Right ventricle myocardium inferior (tissue), 1 donor: ENCODE measurements at regions not wholly inside any gene's neighbourhood (a gene's known extent, or its start where the extent isn't known, plus 50 kb on each side); places are given as distances from the start of the nearest gene placed in this dataset.

Source experiments
- ATAC-seq: fragments of 200-7000 bp; cut with Tn5 transposase; one replicate; pipeline ENCODE4 v1.9.1; 2020; ENCODE audit warnings: mild to moderate bottlenecking, moderate library complexity
- DNase-seq: peaks from one replicate; pipeline ENCODE4 v3.0.0; 2021; ENCODE audit errors: missing footprints
- intact Hi-C: fragments of 100-400 bp; cut with DNase I; formaldehyde crosslinking; loops from one replicate; pipeline ENCODE4 v1.11.0; 2022
- donor health status: DM: no; HTN: yes; CAD: no; lungs with severe emphysema.

DNA sequence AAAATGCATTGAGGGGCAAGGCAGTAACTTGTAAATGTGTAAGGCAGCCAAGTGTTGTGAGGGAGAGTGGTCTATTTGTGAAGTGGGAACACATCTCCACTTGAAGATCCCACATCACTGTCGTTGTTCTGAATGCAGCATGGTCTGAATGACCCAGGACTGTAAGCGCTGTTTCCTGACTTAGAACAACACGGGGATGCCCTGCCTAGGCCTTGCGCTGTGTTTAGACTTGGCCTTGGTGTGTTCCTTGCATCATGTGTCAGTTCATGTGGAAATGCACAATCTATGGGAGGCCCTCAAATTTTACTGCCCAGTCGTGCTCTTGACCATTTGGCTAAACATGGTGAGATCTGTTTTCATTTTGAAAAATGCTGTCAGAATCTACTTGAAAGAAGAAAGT is 205.1 kb downstream of the SOX11 start:
- DNase-seq (no peak), ATAC-seq (no peak)
- intact Hi-C loops: no loop called here

DNA sequence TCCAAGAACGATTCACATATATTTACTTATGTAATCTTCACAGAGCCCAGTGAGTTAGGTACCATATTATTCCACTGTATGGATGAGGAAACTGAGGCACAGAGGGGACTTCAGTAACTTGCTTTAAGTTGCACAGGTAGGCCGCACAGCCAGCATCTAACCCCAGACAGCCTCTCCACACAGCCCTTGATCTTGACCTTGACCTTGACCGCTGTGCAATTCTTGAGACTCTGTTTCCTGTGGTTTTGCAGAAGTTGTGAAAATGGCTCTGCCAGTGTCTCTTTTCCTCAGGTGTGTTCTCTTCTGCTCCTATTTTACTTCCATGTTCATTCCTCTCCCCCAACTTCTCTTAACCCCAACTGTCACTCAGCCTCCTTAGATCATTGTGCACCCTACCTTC is 206.5 kb downstream of the SOX11 start:
- no peak for DNase-seq
- intact Hi-C loops: no loop called here
- ATAC-seq: no peak

DNA sequence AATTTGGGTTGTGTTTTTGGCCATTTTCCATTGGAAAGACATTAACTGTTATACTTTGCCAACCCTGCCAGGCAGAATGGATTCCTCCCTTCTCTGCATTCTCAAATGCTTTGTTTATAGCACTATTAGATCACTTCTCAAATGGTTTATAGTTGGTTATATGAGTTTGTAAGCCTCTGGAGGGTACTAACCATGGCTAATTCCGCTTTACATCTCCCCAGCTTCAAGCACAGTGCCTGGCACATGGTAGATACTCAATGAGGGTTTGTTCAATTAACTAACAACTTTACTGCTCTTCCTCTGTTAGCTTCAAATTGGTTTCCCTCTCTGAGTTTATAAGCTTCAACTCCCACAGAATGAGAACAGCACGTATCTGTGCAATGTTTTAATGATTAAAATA is 213.5 kb downstream of the SOX11 start:
- ATAC-seq (no peak), DNase-seq (no peak)
- intact Hi-C loops: no loop called here

DNA sequence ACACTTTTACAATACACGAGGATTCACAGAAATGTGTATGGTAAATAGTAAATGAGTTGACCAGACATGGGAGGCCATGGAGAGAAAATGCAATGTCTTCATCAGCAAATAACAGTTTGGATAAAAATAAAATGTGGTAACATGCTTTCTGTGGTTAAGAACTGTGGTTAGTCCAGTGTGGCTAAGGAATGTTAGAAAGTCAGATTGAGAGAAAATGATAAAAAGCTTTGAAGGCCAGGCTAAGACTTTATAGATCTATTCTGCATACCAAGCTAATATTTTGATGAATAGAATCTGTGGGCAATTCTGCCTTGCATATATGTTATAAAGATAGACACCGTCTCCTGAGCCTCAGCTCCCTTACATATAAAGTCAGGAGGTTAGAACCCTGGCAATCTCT is 215.9 kb downstream of the SOX11 start:
- ATAC-seq (no peak), DNase-seq (no peak)
- intact Hi-C loops: no loop called here

DNA sequence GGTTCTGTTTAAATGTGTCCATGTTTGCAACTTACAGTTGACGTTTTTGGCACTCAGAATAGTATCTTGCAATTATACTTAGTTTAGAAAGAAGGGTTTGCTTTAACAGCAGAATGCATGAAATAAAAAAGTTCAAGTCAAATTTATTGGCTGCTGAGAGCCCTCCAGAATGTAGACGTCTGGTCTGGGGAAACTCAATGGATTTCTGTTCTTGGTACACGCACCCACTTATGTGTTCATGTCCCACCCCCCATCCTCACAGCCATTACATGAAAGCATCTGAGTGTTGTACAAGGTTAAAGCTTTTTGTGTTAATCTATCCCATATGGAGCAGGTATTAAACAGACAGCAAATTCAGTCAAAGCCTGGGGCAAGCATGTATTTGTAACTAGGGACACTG is 219.5 kb downstream of the SOX11 start:
- ATAC-seq: no peak
- intact Hi-C loops: no loop called here
- no peak for DNase-seq

DNA sequence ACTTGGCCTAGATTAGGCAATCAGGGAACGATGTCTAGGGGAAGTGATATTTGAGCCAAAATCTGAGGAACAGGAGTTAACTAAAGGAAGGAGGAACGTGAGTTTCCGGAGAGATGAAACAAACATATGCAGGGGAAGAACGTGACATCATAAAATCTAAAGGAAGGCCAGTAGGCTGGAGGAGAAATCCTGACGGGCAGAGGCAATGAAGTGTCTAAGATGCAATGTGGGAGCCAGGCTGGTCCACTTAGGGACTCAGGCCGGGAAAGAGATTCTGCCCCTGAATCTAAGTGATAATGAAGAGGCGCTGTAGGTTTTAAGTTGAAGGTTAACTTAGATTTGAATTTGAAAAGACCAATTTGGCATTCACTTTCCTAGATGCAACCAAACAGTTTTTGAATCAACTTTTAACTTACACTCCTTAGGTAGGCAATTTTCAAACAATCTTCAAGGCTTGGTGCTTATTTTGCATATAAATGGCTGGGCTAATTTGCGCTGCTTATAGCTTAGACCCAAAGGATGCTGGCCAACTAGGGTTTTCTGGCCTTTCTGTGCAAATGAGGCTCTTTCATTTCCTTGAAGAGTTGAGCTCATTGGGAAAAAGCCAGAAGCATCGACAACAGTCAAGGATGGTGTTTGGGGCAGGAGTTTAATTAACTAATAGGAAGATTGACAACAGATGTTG is 221.7 kb downstream of the SOX11 start:
- DNase-seq (no peak), ATAC-seq (no peak)
- intact Hi-C loops: loop anchor here (2.0 kb wide), 1 partner anchor 217 kb away; no protein-coding TSS in a partner anchor

DNA sequence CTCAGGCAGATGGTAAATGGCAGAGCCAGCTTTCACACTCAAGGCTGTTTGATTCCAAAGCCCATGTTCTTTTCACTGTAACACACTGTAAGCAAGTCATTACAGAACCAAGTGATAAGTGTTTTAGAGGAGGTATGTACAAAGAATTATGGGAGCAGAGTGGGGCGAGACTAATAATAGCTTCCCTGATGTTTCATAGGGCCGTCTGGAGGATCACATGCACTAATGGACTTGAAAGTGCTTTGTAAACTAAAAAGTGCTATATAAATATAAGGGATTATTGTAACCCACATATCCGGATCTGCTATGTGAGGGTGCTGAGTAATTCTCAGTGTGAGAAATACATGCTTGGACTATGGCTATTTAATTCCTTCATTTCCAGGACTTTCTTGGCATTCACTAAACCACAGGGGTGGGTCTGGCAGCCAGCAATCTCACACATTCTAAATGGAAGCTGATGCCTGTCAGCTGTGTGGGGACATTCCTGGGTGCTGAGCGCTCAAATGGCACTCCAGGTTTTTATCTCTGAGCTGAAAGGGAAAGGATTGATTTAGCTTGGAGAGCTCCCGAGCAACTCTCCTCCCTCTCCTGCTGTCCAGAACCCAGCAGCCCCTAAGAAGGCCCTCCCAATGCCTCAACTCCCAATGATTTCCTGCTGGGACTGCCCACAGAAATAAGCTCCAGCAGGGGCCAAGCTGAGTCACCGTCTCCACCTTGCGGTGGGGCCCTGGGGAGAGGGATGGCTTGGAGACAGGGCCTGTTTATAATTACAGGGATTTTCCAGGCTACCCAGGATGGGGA is 222.8 kb downstream of the SOX11 start:
- DNase-seq (no peak), ATAC-seq (peak; percentile 94)
- intact Hi-C loops: loop anchor here (2.0 kb wide), 1 partner anchor 218 kb away; no protein-coding TSS in a partner anchor

DNA sequence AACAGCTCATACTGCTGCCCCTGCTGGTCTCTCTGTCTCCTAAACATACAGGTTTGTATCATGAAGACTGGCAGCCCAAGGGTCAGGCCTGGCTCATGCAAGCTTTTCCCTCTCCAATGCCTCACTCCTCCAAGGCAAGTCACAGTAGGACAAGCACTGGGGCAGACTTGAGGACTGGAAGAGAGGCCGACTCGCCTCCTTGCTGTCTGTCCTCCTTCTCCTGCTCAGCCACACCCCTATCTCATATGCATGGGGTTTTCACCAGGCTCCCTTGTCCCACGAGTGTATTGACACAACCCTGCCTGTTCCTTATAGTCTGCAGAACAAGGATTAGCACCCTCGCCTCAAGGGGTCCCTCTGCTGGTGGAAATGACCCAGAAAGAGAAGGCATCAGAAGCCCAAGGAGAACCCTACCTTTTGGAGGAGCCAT is 223.7 kb downstream of the SOX11 start:
- ATAC-seq (no peak), DNase-seq (no peak)
- intact Hi-C loops: loop anchor here (2.0 kb wide), 1 partner anchor 219 kb away; no protein-coding TSS in a partner anchor

DNA sequence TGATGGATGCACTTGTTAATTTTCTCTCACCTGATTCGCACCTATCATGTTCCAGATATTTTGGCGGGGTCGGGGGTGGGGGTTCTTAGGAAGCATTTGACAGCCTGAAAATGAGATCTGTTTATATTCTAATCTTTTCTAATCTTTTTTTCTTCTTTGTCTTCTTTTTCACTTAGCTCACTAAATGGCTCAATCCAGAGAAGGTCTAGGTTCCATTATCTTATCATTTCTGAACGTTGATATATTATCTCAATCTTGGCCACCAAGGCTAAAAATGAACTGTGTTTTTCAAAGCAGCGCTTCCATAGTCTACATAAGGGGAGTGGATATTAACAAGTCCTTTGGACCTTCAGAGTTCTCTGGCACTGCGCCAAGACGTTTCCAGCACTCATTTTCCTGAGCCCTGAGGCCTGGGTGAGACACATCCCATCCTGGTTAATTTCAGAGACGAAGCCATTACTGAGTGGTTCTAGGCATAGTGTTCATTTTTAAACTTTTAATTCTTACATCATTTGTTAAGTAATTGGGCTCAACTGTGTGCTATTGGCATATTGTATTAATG is 229.0 kb downstream of the SOX11 start:
- peak; percentile 34 for ATAC-seq
- no peak for DNase-seq
- intact Hi-C loops: no loop called here

DNA sequence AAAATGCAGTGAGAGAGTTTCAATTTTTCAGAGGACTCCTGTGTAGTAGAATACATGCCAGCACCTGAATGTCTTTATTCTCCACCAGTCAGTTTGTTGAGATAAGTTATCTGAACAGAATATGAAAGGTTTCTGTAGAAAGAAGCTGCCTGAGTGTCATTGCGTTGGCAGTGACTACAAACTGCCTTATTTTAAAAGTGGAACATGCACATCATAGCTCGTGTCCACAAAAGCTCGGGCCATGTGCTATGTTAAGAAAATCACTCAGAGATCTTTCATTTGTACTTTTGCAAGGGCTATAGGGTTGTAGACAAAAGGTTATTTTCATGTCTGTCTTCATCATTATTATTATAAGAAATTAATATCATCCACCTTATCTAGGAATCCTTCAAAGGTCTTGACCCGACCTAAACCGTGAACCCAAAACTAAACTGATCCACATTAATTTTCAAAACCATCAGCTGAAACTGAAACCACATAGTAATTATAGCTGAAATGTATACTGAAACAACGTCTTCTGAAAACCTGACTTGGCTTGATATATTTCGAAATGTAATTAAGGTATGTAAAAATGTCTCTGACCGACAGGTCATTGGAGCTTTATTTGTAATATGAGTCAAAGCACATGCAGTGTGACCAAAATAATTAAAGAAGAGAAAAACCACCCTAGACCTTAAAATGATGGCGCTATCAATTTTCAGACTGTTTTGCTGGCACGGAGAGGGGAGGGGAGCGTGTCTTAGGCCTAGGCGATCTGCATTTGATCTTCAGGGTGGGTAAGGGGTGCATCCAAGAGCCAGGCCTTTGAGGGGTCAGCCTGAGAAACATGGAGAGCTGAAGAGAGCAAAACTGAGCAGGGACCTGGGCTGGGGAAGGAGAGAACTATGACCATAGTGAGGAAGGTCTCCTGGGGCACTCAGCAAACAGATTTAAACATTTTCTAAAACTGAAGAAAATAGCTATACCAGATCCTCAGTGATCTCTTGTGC is 232.1 kb downstream of the SOX11 start:
- intact Hi-C loops: no loop called here
- DNase-seq (no peak), ATAC-seq (no peak)

DNA sequence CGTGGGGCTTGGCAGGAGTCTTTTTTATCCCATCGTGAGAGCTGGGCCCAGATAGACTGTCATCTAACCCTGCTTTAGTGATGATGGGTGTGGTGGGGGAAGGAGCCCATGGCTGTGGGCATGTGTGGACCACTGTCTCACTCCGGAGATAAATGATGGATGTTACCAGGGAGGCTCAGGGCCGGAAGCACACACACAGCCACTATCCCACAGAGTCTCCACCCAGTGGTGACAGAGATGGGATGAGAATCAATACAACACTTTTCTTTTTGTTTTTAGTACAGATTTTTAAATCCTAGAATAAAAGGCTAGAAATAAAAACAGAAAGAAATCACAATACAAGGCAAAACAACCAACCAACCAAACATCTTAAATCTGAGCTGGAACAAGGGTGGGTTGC is 233.4 kb downstream of the SOX11 start:
- ATAC-seq: no peak
- intact Hi-C loops: no loop called here
- DNase-seq: no peak

DNA sequence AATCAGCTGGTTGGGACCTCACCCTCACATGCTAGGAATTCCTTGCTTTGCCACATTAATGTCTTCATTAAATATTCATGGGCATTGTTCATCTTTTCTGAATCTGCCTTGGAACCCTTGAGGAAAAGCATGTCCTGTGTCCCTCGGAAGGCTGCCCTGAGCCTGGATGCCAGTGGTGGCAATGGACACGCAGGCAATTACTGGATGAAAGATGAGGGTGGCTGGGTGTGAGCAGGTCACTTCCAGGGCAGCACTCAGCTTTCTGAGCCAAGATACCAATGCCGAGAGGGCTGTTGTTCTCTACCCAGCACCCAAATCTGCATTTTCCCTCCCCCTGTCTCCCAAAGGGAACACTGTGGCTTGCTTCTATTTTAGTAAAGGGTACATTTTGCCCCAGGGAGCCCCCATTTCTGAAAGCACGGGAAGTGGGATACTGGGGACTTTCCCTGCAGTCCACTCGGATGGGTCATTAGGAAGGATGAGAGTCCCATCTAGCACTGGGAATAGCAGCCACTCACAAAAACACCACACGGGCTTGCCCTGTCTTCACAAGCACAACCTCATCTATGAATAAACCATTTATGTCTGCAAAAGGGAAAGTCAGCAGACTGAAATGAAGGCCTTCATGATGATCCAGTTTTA is 234.8 kb downstream of the SOX11 start:
- intact Hi-C loops: no loop called here
- ATAC-seq: peak; percentile 91
- no peak for DNase-seq

DNA sequence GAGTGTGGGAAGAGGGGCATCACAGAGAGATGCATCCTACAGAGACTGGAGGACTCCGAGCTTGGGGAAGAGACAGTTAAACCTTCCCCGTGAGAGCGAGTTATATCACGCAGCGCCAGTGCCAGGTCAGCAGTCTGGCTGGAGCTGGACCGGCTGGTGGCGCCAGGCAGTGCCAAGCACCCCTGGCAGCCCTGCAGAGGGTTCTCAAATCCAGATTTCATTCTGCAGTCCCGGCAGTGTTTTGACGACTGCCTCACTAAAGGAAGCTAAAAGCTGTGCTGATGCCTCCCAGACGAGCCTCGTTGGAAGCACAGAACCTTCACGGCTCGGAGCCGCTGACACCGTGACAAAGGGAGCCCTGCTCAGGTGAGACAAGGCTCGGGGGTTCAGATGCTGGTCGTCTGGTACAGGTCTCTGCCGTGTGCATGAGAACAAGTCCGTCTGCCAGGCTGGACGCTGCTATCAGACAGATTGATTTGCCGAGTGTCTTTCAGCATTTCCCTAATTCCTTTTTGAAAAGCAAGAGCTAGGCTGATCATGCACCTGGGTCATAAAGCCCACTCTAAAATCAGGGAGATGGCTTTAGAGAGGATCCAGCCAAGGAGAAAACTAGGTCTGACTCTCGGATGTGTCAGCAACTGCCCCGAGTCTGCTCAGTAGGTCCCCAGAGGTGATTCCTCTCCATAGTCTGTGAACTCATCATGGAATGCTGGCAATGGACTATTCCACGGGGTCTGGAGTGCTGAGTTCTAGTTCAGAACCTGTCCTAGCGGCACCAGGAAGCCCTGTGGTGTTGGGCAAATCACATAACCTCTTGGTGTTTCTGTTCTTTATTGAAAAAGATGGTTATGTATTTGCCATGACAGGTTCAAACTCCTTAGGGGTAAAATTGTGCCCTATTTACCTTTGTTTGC is 240.6 kb downstream of the SOX11 start:
- ATAC-seq (peak; percentile 91), DNase-seq (peak; percentile 68)
- intact Hi-C loops: no loop called here

DNA sequence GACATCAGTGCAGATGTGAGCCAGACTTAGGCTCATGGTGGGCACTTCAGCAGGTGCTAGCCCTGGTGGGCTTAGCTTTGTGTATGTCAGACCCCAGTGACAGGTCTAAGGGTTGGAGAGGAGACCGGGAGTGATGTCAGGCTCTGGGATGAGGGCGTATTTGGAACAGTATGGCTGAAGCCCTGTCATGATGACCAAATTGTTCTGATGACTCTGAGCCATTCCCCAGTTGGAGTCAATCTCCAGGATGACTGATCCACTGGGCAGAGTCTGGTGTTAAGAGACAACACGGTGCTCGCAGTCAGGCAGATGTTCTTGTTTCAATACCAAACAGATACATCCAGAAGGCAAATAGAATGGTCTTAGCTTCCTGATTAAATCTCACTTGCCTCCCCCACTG is 241.5 kb downstream of the SOX11 start:
- DNase-seq (no peak), ATAC-seq (no peak)
- intact Hi-C loops: no loop called here

DNA sequence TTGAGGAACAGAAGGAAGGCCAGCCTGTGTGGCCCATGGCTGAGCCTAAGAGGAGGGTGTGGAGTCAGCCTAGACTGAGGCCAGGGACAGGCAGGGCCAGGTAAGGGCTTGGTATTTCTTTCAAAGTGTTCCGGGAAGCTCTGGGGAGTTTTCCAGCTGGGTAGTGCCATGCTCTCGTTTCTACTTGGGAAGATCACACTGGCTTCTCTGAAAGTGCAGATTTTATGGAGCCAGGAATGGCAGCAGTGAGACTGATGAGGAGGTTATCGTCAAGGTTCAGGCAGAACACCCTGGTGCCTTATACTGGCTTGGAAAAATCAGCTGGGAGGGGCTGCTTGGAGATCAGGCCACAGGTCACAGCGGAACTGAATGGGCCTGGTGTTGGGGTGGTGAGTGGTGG is 245.1 kb downstream of the SOX11 start:
- ATAC-seq: no peak
- intact Hi-C loops: no loop called here
- DNase-seq: no peak

DNA sequence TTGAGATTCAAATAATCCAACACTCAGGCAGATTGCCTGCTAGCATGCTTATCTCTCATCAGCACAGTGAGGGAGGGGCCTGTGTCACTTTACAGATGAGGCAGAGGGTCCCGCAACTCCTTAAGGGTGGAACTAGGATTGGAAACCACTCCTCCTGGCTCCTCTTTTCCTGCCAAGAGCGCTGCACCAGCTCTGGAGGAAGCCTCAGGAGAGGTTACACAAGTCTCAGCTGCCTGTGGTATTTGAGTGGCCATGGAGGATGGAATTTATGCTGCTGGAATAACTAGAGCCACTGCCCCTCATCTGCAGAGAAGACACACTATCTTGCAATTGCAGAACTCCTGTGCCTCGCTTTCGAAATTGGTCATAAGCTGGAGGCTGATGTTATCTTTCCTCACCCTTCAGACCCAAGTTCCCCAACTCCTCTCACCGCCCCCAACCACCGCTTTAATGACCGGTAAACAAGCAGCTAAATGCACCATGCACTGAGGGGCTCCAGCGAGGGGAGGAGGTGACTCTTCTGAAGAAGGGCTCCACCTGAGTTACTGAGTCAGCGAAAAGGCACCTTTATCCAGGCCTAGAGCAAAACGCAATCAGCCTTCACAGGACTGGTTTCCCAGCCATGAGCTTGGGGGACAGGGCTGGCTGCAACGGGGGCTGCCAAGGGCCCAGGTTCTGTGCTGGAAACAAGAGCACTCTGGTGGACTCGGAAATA is 245.8 kb downstream of the SOX11 start:
- intact Hi-C loops: no loop called here
- no peak for ATAC-seq
- no peak for DNase-seq

DNA sequence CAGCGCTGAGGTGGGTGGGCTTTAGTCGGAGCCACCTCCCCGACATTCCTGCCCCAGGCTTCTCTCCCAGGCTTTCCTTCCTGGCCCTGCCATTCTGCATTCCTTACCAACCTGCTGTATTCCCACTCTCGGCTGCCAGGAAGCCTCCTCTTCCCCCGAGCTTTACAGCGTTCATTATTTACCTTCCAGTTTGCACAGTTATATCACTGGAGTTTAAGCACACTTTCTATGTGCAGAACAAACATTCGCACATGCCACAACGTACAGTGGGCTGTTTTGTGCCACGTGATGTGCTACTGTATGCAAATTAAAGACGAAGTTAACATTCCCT is 246.3 kb downstream of the SOX11 start:
- intact Hi-C loops: no loop called here
- DNase-seq (no peak), ATAC-seq (no peak)
